GM23338 (cell line): ENCODE measurements at regions not wholly inside any gene's neighbourhood (a gene's known extent, or its start where the extent isn't known, plus 50 kb on each side); places are given as distances from the start of the nearest gene placed in this dataset.

Experiments used
- ATAC-seq: fragments of 200-7000 bp; cut with Tn5 transposase; 3 replicates; pipeline ENCODE4 v1.9.1; 2020
- DNase-seq: peaks from one replicate; pipeline ENCODE4 v3.0.0-alpha.2; 2015; ENCODE audit warnings: low spot score
- H2AFZ ChIP-seq: fragments of 200-600 bp; sonication (generic); 2 replicates; pipeline ENCODE4 v1.8.0; 2016; ENCODE audit warnings: antibody characterized with exemption, mild to moderate bottlenecking, moderate library complexity
- H3F3A ChIP-seq: fragments of 200-600 bp; sonication (generic); replicated peaks from 2 replicates; pipeline ENCODE4 v1.8.0; 2017; ENCODE audit warnings: antibody characterized with exemption, mixed run types, low read depth
- H3K27ac ChIP-seq: fragments of 200-600 bp; sonication (generic); 2 replicates; pipeline ENCODE4 v1.6.1; 2016; ENCODE audit warnings: low read depth
- H3K27me3 ChIP-seq: fragments of 200-600 bp; sonication (generic); 2 replicates; pipeline ENCODE4 v1.8.0; 2016; ENCODE audit warnings: mild to moderate bottlenecking, mixed run types, moderate library complexity; ENCODE audit not compliant: insufficient read depth
- H3K36me3 ChIP-seq: fragments of 200-600 bp; sonication (generic); 2 replicates; pipeline ENCODE4 v1.8.0; 2016; ENCODE audit warnings: mild to moderate bottlenecking; ENCODE audit not compliant: insufficient read depth
- H3K4me1 ChIP-seq: fragments of 200-600 bp; sonication (generic); 2 replicates; pipeline ENCODE4 v1.8.0; 2016; ENCODE audit warnings: mild to moderate bottlenecking, moderate library complexity; ENCODE audit not compliant: insufficient read depth
- H3K4me2 ChIP-seq: fragments of 200-600 bp; sonication (generic); 2 replicates; pipeline ENCODE4 v1.7.1; 2017; ENCODE audit warnings: mixed run types
- H3K4me3 ChIP-seq: fragments of 200-600 bp; sonication (generic); 2 replicates; pipeline ENCODE4 v1.6.1; 2016; ENCODE audit warnings: mixed run types
- H3K79me2 ChIP-seq: fragments of 200-600 bp; sonication (generic); replicated peaks from 2 replicates; pipeline ENCODE4 v1.8.0; 2017; ENCODE audit warnings: mild to moderate bottlenecking; ENCODE audit not compliant: insufficient read depth
- H3K9me2 ChIP-seq: fragments of 200-600 bp; sonication (generic); 2 replicates; pipeline ENCODE4 v1.8.0; 2017; ENCODE audit not compliant: insufficient read depth
- H4K20me1 ChIP-seq: fragments of 200-600 bp; sonication (generic); replicated peaks from 2 replicates; pipeline ENCODE4 v1.8.0; 2017; ENCODE audit warnings: mild to moderate bottlenecking; ENCODE audit not compliant: insufficient read depth
- H3K27ac Mint-ChIP-seq: 2 replicates; pipeline ENCODE4 v1.8.0; 2020; ENCODE audit warnings: inconsistent platforms, mild to moderate bottlenecking, moderate library complexity, mixed read lengths
- H3K27me3 Mint-ChIP-seq: 3 replicates; pipeline ENCODE4 v1.8.0; 2022; ENCODE audit warnings: low read depth, mild to moderate bottlenecking, moderate library complexity, mixed read lengths, inconsistent platforms; ENCODE audit not compliant: insufficient read depth, poor library complexity
- H3K36me3 Mint-ChIP-seq: 3 replicates; pipeline ENCODE4 v1.8.0; 2021; ENCODE audit warnings: low read depth, mild to moderate bottlenecking, inconsistent platforms, moderate library complexity, mixed read lengths
- H3K4me1 Mint-ChIP-seq: 3 replicates; pipeline ENCODE4 v1.8.0; 2020; ENCODE audit warnings: mild to moderate bottlenecking, inconsistent platforms, mixed read lengths
- H3K4me3 Mint-ChIP-seq: 3 replicates; pipeline ENCODE4 v1.8.0; 2021; ENCODE audit warnings: moderate library complexity, mild to moderate bottlenecking, inconsistent platforms, mixed read lengths
- H3K9me3 Mint-ChIP-seq: 3 replicates; pipeline ENCODE4 v1.8.0; 2020; ENCODE audit warnings: moderate library complexity, mild to moderate bottlenecking, inconsistent platforms, mixed read lengths
- CREB1 ChIP-seq: fragments of 250-450 bp; sonication (Bioruptor Pico); IDR thresholded peaks from 2 replicates; pipeline ENCODE4 v1.5.0; 2020; ENCODE audit warnings: low read depth, mild to moderate bottlenecking, moderate library complexity
- EZH2 ChIP-seq: fragments of 200-600 bp; sonication (generic); IDR thresholded peaks from one replicate; pipeline ENCODE4 v1.8.0; 2017; ENCODE audit warnings: antibody characterized with exemption, mild to moderate bottlenecking, low read depth; ENCODE audit not compliant: unreplicated experiment
- EZH2phosphoT487 ChIP-seq: fragments of 200-600 bp; sonication (generic); IDR thresholded peaks from one replicate; pipeline ENCODE4 v1.8.1; 2018; ENCODE audit warnings: antibody characterized with exemption; ENCODE audit not compliant: unreplicated experiment
- JUNB ChIP-seq: IDR thresholded peaks from one replicate; pipeline ENCODE4 v1.6.1; 2016; ENCODE audit warnings: antibody characterized with exemption; ENCODE audit not compliant: unreplicated experiment
- NANOG ChIP-seq: IDR thresholded peaks from 2 replicates; pipeline ENCODE4 v1.6.1; 2016; ENCODE audit warnings: antibody characterized with exemption, borderline replicate concordance
- POLR2AphosphoS5 ChIP-seq: IDR thresholded peaks from 2 replicates; pipeline ENCODE4 v1.6.1; 2016; ENCODE audit warnings: antibody characterized with exemption, low read depth
- STAT1 ChIP-seq: IDR thresholded peaks from one replicate; pipeline ENCODE4 v1.6.1; 2016; ENCODE audit warnings: antibody characterized with exemption; ENCODE audit not compliant: unreplicated experiment
- ZNF114 ChIP-seq: fragments of 250-450 bp; sonication (Bioruptor Pico); IDR thresholded peaks from 2 replicates; pipeline ENCODE4 v1.5.0; 2020; ENCODE audit warnings: mild to moderate bottlenecking, moderate library complexity
- ZNF331 ChIP-seq: fragments of 250-450 bp; sonication (Bioruptor Pico); IDR thresholded peaks from 2 replicates; pipeline ENCODE4 v1.5.0; 2020; ENCODE audit warnings: low read depth, mild to moderate bottlenecking, moderate library complexity
- TF ChIP-seq, protein P1 (sequence below): IDR thresholded peaks from 2 replicates; pipeline ENCODE4 v1.6.1; 2016; ENCODE audit warnings: antibody characterized with exemption
- TF ChIP-seq, protein P2 (sequence below): fragments of 250-450 bp; sonication (Bioruptor Pico); IDR thresholded peaks from 2 replicates; pipeline ENCODE4 v1.5.0; 2020; ENCODE audit warnings: mild to moderate bottlenecking, moderate library complexity
- TF ChIP-seq, protein P3 (sequence below): IDR thresholded peaks from one replicate; pipeline ENCODE4 v1.6.1; 2018; ENCODE audit warnings: antibody characterized with exemption; ENCODE audit not compliant: unreplicated experiment
- TF ChIP-seq, protein P4 (sequence below), 2 experiments: fragments of 200-600 bp in 1 of 2; sonication (generic) in 1 of 2; conservative IDR thresholded peaks; 2 replicates each; pipeline versions ENCODE4 v1.5.1 to v1.6.1; 2016 to 2017; ENCODE audit warnings: antibody characterized with exemption in 2 of 2, low read depth in 2 of 2, mild to moderate bottlenecking in 2 of 2, moderate library complexity in 1 of 2

DNA sequence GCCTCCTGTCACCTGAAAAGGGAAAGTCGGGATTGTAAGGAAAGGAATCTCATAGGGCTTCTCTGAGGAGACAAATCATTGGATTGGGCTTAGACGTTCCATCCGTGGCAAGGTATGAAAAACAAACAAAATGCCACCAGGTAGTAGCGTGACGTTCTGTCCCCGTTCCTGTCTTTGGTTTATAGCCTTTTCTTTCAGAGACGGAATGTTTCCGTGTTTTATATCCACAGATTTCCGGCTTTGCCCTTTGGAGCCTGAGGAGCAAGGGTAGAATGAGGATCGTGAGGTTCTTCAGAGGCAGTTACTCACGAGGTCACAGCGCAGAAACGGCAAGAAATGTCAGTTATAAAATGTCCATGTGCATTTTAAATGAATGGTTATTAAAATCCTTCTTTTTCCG, 118.3 kb downstream of the TMEM18 start:
- no peak for TF ChIP-seq STAT1
- TF ChIP-seq POLR2AphosphoS5 = no peak
- TF ChIP-seq, protein P1, sequence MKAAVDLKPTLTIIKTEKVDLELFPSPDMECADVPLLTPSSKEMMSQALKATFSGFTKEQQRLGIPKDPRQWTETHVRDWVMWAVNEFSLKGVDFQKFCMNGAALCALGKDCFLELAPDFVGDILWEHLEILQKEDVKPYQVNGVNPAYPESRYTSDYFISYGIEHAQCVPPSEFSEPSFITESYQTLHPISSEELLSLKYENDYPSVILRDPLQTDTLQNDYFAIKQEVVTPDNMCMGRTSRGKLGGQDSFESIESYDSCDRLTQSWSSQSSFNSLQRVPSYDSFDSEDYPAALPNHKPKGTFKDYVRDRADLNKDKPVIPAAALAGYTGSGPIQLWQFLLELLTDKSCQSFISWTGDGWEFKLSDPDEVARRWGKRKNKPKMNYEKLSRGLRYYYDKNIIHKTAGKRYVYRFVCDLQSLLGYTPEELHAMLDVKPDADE = no peak
- TF ChIP-seq JUNB = no peak
- TF ChIP-seq, protein P2, sequence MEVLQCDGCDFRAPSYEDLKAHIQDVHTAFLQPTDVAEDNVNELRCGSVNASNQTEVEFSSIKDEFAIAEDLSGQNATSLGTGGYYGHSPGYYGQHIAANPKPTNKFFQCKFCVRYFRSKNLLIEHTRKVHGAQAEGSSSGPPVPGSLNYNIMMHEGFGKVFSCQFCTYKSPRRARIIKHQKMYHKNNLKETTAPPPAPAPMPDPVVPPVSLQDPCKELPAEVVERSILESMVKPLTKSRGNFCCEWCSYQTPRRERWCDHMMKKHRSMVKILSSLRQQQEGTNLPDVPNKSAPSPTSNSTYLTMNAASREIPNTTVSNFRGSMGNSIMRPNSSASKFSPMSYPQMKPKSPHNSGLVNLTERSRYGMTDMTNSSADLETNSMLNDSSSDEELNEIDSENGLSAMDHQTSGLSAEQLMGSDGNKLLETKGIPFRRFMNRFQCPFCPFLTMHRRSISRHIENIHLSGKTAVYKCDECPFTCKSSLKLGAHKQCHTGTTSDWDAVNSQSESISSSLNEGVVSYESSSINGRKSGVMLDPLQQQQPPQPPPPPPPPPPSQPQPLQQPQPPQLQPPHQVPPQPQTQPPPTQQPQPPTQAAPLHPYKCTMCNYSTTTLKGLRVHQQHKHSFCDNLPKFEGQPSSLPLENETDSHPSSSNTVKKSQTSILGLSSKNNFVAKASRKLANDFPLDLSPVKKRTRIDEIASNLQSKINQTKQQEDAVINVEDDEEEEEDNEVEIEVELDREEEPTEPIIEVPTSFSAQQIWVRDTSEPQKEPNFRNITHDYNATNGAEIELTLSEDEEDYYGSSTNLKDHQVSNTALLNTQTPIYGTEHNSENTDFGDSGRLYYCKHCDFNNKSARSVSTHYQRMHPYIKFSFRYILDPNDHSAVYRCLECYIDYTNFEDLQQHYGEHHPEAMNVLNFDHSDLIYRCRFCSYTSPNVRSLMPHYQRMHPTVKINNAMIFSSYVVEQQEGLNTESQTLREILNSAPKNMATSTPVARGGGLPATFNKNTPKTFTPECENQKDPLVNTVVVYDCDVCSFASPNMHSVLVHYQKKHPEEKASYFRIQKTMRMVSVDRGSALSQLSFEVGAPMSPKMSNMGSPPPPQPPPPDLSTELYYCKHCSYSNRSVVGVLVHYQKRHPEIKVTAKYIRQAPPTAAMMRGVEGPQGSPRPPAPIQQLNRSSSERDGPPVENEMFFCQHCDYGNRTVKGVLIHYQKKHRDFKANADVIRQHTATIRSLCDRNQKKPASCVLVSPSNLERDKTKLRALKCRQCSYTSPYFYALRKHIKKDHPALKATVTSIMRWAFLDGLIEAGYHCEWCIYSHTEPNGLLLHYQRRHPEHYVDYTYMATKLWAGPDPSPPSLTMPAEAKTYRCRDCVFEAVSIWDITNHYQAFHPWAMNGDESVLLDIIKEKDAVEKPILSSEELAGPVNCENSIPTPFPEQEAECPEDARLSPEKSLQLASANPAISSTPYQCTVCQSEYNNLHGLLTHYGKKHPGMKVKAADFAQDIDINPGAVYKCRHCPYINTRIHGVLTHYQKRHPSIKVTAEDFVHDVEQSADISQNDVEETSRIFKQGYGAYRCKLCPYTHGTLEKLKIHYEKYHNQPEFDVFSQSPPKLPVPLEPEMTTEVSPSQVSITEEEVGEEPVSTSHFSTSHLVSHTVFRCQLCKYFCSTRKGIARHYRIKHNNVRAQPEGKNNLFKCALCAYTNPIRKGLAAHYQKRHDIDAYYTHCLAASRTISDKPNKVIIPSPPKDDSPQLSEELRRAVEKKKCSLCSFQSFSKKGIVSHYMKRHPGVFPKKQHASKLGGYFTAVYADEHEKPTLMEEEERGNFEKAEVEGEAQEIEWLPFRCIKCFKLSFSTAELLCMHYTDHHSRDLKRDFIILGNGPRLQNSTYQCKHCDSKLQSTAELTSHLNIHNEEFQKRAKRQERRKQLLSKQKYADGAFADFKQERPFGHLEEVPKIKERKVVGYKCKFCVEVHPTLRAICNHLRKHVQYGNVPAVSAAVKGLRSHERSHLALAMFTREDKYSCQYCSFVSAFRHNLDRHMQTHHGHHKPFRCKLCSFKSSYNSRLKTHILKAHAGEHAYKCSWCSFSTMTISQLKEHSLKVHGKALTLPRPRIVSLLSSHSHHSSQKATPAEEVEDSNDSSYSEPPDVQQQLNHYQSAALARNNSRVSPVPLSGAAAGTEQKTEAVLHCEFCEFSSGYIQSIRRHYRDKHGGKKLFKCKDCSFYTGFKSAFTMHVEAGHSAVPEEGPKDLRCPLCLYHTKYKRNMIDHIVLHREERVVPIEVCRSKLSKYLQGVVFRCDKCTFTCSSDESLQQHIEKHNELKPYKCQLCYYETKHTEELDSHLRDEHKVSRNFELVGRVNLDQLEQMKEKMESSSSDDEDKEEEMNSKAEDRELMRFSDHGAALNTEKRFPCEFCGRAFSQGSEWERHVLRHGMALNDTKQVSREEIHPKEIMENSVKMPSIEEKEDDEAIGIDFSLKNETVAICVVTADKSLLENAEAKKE (CRISPR knock-in tag) = no peak
- TF ChIP-seq, protein P3, sequence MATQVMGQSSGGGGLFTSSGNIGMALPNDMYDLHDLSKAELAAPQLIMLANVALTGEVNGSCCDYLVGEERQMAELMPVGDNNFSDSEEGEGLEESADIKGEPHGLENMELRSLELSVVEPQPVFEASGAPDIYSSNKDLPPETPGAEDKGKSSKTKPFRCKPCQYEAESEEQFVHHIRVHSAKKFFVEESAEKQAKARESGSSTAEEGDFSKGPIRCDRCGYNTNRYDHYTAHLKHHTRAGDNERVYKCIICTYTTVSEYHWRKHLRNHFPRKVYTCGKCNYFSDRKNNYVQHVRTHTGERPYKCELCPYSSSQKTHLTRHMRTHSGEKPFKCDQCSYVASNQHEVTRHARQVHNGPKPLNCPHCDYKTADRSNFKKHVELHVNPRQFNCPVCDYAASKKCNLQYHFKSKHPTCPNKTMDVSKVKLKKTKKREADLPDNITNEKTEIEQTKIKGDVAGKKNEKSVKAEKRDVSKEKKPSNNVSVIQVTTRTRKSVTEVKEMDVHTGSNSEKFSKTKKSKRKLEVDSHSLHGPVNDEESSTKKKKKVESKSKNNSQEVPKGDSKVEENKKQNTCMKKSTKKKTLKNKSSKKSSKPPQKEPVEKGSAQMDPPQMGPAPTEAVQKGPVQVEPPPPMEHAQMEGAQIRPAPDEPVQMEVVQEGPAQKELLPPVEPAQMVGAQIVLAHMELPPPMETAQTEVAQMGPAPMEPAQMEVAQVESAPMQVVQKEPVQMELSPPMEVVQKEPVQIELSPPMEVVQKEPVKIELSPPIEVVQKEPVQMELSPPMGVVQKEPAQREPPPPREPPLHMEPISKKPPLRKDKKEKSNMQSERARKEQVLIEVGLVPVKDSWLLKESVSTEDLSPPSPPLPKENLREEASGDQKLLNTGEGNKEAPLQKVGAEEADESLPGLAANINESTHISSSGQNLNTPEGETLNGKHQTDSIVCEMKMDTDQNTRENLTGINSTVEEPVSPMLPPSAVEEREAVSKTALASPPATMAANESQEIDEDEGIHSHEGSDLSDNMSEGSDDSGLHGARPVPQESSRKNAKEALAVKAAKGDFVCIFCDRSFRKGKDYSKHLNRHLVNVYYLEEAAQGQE = no peak
- TF ChIP-seq, protein P4, sequence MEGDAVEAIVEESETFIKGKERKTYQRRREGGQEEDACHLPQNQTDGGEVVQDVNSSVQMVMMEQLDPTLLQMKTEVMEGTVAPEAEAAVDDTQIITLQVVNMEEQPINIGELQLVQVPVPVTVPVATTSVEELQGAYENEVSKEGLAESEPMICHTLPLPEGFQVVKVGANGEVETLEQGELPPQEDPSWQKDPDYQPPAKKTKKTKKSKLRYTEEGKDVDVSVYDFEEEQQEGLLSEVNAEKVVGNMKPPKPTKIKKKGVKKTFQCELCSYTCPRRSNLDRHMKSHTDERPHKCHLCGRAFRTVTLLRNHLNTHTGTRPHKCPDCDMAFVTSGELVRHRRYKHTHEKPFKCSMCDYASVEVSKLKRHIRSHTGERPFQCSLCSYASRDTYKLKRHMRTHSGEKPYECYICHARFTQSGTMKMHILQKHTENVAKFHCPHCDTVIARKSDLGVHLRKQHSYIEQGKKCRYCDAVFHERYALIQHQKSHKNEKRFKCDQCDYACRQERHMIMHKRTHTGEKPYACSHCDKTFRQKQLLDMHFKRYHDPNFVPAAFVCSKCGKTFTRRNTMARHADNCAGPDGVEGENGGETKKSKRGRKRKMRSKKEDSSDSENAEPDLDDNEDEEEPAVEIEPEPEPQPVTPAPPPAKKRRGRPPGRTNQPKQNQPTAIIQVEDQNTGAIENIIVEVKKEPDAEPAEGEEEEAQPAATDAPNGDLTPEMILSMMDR (conservative IDR thresholded peaks at IDR 0.05; ENCODE audit: low read depth in 2 of 2) = no peak
- no peak for TF ChIP-seq EZH2
- TF ChIP-seq ZNF114 (CRISPR knock-in tag) = no peak
- no peak for TF ChIP-seq NANOG
- TF ChIP-seq CREB1 (CRISPR knock-in tag) = no peak
- TF ChIP-seq EZH2phosphoT487 = no peak
- TF ChIP-seq ZNF331 = no peak
- H3K36me3 Mint-ChIP-seq = no peaks in the 10 kb centered on the region
- no peaks in the 10 kb centered on the region for H4K20me1 ChIP-seq
- H3K9me2 ChIP-seq = peaks cover 6% of the 10 kb centered on the region; the same call in 1 of the 2 replicates
- no peak overlapping the region for H3K4me3 ChIP-seq
- H3K27ac ChIP-seq = no peak overlapping the region
- peaks cover 2% of the 10 kb centered on the region for H3K27me3 Mint-ChIP-seq
- H2AFZ ChIP-seq = no peak overlapping the region
- ATAC-seq (no peak), DNase-seq (no peak)
- H3K4me1 ChIP-seq = no peaks in the 10 kb centered on the region
- no peaks in the 10 kb centered on the region for H3K27me3 ChIP-seq
- H3K9me3 Mint-ChIP-seq = no peaks in the 10 kb centered on the region
- H3F3A ChIP-seq = no peaks in the 10 kb centered on the region
- H3K4me3 Mint-ChIP-seq = no peak overlapping the region
- H3K79me2 ChIP-seq = no peaks in the 10 kb centered on the region
- H3K36me3 ChIP-seq = no peaks in the 10 kb centered on the region
- H3K27ac Mint-ChIP-seq = no peak overlapping the region
- H3K4me2 ChIP-seq = no peak overlapping the region
- H3K4me1 Mint-ChIP-seq = peaks cover 8% of the 10 kb centered on the region; the same call in 1 of the 3 replicates
